ENCODE measurements at regions not wholly inside any gene's neighbourhood (a gene's known extent, or its start where the extent isn't known, plus 50 kb on each side); places are given as distances from the start of the nearest gene placed in this dataset.

GRCh38 chr16:85554889-85555718 lies 58.0 kb upstream of the GSE1 start:
- Histone ChIP-seq H3K9me3 (ENCODE audit: insufficient read depth, low read depth, low read length) (no peaks in the 10 kb centered on the region), H3K27ac (ENCODE audit: low read depth, low read length) (peak overlapping the region; percentile 60), H3K27me3 (ENCODE audit: insufficient read depth, low read length) (no peaks in the 10 kb centered on the region), H3K4me3 (ENCODE audit: insufficient read depth, low read depth, low read length) (peak overlapping the region; percentile 65), H3K4me1 (ENCODE audit: insufficient read depth, low read length) (peaks cover 19% of the 10 kb centered on the region), H3K79me2 (ENCODE audit: insufficient read depth, low read length) (peaks cover 28% of the 10 kb centered on the region), H3K4me2 (ENCODE audit: low read length) (peak overlapping the region; percentile 99), H3K9ac (ENCODE audit: low read length) (peak overlapping the region; percentile 80), H3K36me3 (ENCODE audit: insufficient read depth, low read length) (no peaks in the 10 kb centered on the region), H4K20me1 (ENCODE audit: insufficient read depth, low read length) (peaks cover 37% of the 10 kb centered on the region), H2AFZ (ENCODE audit: low read depth, low read length) (peak overlapping the region; percentile 63)
- TF ChIP-seq EZH2 (IDR thresholded peaks at IDR 0.05; ENCODE audit: insufficient read depth, low read length) (no peak), CTCF (IDR thresholded peaks at IDR 0.05; ENCODE audit: insufficient read depth, low read depth, low read length) (no peak)
- Mint-ChIP-seq H3K4me1 (ENCODE audit: low read depth, unreplicated experiment) (peaks cover 14% of the 10 kb centered on the region), H3K36me3 (ENCODE audit: low read depth, unreplicated experiment) (no peaks in the 10 kb centered on the region), H3K27me3 (ENCODE audit: low read depth, unreplicated experiment) (peaks cover 10% of the 10 kb centered on the region), H3K4me3 (ENCODE audit: unreplicated experiment) (peak overlapping the region; percentile 94), H3K27ac (ENCODE audit: unreplicated experiment) (peak overlapping the region; percentile 94), H3K9me3 (ENCODE audit: unreplicated experiment) (no peaks in the 10 kb centered on the region)
- no peak for FAIRE-seq
- peak; percentile 50 for DNase-seq (ENCODE audit: low read depth)

GRCh38 chr16:85555719-85556455 lies 57.2 kb upstream of the GSE1 start:
- Histone ChIP-seq H4K20me1 (ENCODE audit: insufficient read depth, low read length) (peaks cover 42% of the 10 kb centered on the region), H2AFZ (ENCODE audit: low read depth, low read length) (peak overlapping the region; percentile 5), H3K9me3 (ENCODE audit: insufficient read depth, low read depth, low read length) (no peaks in the 10 kb centered on the region), H3K9ac (ENCODE audit: low read length) (peak overlapping the region; percentile 80), H3K4me2 (ENCODE audit: low read length) (peak overlapping the region; percentile 99), H3K4me3 (ENCODE audit: insufficient read depth, low read depth, low read length) (peak overlapping the region; percentile 65), H3K79me2 (ENCODE audit: insufficient read depth, low read length) (peaks cover 35% of the 10 kb centered on the region), H3K27me3 (ENCODE audit: insufficient read depth, low read length) (no peaks in the 10 kb centered on the region), H3K27ac (ENCODE audit: low read depth, low read length) (peak overlapping the region; percentile 25), H3K36me3 (ENCODE audit: insufficient read depth, low read length) (no peaks in the 10 kb centered on the region), H3K4me1 (ENCODE audit: insufficient read depth, low read length) (peaks cover 19% of the 10 kb centered on the region)
- H3K27me3 Mint-ChIP-seq (ENCODE audit: low read depth, unreplicated experiment), result peaks cover 8% of the 10 kb centered on the region
- peak overlapping the region; percentile 94 for H3K4me3 Mint-ChIP-seq (ENCODE audit: unreplicated experiment)
- no peaks in the 10 kb centered on the region for H3K9me3 Mint-ChIP-seq (ENCODE audit: unreplicated experiment)
- FAIRE-seq (no peak), DNase-seq (ENCODE audit: low read depth) (no peak)
- peak overlapping the region; percentile 94 for H3K27ac Mint-ChIP-seq (ENCODE audit: unreplicated experiment)
- no peaks in the 10 kb centered on the region for H3K36me3 Mint-ChIP-seq (ENCODE audit: low read depth, unreplicated experiment)
- TF ChIP-seq CTCF (IDR thresholded peaks at IDR 0.05; ENCODE audit: insufficient read depth, low read depth, low read length) (no peak), EZH2 (IDR thresholded peaks at IDR 0.05; ENCODE audit: insufficient read depth, low read length) (no peak)
- peaks cover 14% of the 10 kb centered on the region for H3K4me1 Mint-ChIP-seq (ENCODE audit: low read depth, unreplicated experiment)
